ENCODE measurements at regions not wholly inside any gene's neighbourhood (a gene's known extent, or its start where the extent isn't known, plus 50 kb on each side); places are given as distances from the start of the nearest gene placed in this dataset.
"Not testable (repeated sequence)": the region's sequence is repeated elsewhere in the genome, so short reads cannot be mapped to it uniquely, and the experiment has no call there.

GRCh38 chr2:16067866-16068551, 127.7 kb downstream of the MYCN start:
- no peak for TF ChIP-seq CTCF (IDR thresholded peaks at IDR 0.05)
- TF ChIP-seq ZFX (IDR thresholded peaks at IDR 0.05; ENCODE audit: borderline replicate concordance) = no peak
- no peak overlapping the region for H3K27ac ChIP-seq

DNA sequence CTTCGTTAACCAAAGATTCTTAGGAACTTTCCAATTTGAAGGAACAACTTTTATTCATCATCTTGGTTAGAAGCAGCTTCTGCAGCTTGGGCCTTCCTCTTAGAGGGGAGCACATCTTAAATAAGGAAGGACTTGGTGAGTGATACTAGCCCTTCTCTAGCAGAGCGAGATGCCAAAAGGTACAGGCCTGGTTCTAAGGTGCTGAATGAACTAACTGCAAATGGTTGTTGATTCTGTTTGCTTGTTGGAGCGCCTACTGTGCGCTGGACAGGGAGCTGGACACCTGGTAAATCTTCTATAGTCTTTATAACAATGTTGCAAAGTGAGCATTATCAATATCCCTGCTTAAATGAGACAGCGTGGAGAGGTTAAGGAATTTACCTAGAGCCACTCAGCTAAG, 127.1 kb downstream of the MYCN start:
- no peak for TF ChIP-seq ZFX (IDR thresholded peaks at IDR 0.05; ENCODE audit: borderline replicate concordance)
- no peak for TF ChIP-seq CTCF (IDR thresholded peaks at IDR 0.05)
- no peak overlapping the region for H3K27ac ChIP-seq

GRCh38 chr2:16067037-16067406, 126.7 kb downstream of the MYCN start:
- no peak overlapping the region for H3K27ac ChIP-seq
- TF ChIP-seq ZFX (IDR thresholded peaks at IDR 0.05; ENCODE audit: borderline replicate concordance) = no peak
- TF ChIP-seq CTCF (IDR thresholded peaks at IDR 0.05) = no peak

- H3K27ac ChIP-seq = no peak overlapping the region
- no peak for TF ChIP-seq ZFX (IDR thresholded peaks at IDR 0.05; ENCODE audit: borderline replicate concordance)
- TF ChIP-seq CTCF (IDR thresholded peaks at IDR 0.05) = no peak
Observed at GRCh38 chr2:16066261-16067036, 126.1 kb downstream of the MYCN start.

DNA sequence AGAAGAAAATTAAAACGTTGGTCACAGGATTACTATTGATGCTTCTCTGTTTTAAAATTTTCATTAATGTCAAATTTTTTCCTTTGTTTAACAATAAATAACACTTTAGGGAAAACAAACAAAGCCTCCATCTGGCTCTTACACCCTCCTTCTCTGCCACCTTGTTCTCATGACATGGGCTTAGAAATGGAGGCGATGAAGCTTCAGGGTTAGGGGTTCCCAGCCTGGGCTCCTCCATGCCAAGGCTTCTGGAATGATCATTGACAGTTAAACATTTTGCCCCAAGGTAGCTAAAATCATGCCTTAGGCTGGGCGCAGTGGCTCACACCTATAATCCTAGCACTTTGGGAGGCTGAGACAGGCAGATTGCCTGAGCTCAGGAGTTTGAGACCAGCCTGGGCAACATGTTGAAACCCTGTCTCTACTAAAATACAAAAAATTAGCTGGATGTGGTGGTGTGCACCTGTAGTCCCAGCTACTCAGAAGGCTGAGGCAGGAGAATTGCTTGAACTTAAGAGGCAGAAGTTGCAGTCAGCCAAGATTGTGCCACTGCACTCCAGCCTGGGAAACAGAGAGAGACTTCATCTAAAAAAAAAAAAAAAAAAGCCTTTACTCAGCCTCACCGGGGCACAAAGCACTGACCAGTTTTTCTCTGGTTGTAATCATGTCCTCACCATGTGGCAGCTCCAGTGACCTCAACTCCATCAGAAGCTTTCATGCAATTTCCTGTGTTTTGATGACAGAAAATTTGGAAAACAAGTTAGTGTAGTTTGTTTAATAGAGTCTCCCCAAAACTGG, 125.1 kb downstream of the MYCN start:
- not testable (repeated sequence) for H3K27ac ChIP-seq

- H3K27ac ChIP-seq = no peak overlapping the region
- TF ChIP-seq ZFX (IDR thresholded peaks at IDR 0.05; ENCODE audit: borderline replicate concordance) (no peak), CTCF (IDR thresholded peaks at IDR 0.05) (no peak)
Observed at GRCh38 chr2:16064745-16065144, 124.4 kb downstream of the MYCN start.

- TF ChIP-seq ZFX (IDR thresholded peaks at IDR 0.05; ENCODE audit: borderline replicate concordance) = no peak
- H3K27ac ChIP-seq = no peak overlapping the region
Observed at GRCh38 chr2:16063955-16064633, 123.7 kb downstream of the MYCN start.

All from 22Rv1 (cell line).